Gastroesophageal sphincter (tissue), 4 donors: ENCODE measurements at regions not wholly inside any gene's neighbourhood (a gene's known extent, or its start where the extent isn't known, plus 50 kb on each side); places are given as distances from the start of the nearest gene placed in this dataset.

Experiments
- ATAC-seq: fragments of 150-250 bp; one replicate; pipeline ENCODE4 v1.9.1; 2016; ENCODE audit warnings: mild to moderate bottlenecking, moderate library complexity
- H3K27ac ChIP-seq, 4 donors: fragments of 200-600 bp; sonication (generic) in 3 of 4; 1 replicate in 3 of 4; 2 replicates in 1 of 4; pipeline ENCODE4 v1.5.1; 2016 to 2019
- H3K27me3 ChIP-seq: fragments of 200-600 bp; sonication (generic); one replicate; pipeline ENCODE4 v1.5.1; 2019
- H3K36me3 ChIP-seq, 2 donors: fragments of 200-600 bp; sonication (generic); one replicate each; pipeline ENCODE4 v1.5.1; 2019; ENCODE audit warnings: control low read depth in 1 of 2
- H3K4me1 ChIP-seq, 3 donors: fragments of 200-600 bp; sonication (generic); 1 replicate in 2 of 3; 2 replicates in 1 of 3; pipeline ENCODE4 v1.5.1; 2016 to 2019; ENCODE audit warnings: control low read depth in 2 of 3
- H3K4me3 ChIP-seq, 2 donors: fragments of 200-600 bp; sonication (generic); one replicate each; pipeline ENCODE4 v1.5.1; 2019; ENCODE audit warnings: mild to moderate bottlenecking in 1 of 2, moderate library complexity in 1 of 2
- H3K9me3 ChIP-seq, 3 donors: fragments of 200-600 bp; sonication (generic); one replicate each; pipeline ENCODE4 v1.5.1; 2017 to 2019; ENCODE audit warnings: control low read depth in 2 of 3
- EP300 ChIP-seq: sonication (generic); formaldehyde crosslinking; IDR thresholded peaks from one replicate; pipeline ENCODE4 v1.6.1; 2017; ENCODE audit warnings: antibody characterized with exemption, mild to moderate bottlenecking
- POLR2A ChIP-seq, 2 donors: fragments of 450-650 bp; IDR thresholded peaks; one replicate each; pipeline ENCODE4 v1.6.1; 2017; ENCODE audit warnings: antibody characterized with exemption in 2 of 2, mild to moderate bottlenecking in 2 of 2, moderate library complexity in 1 of 2
- POLR2AphosphoS5 ChIP-seq: sonication (generic); formaldehyde crosslinking; IDR thresholded peaks from one replicate; pipeline ENCODE4 v1.6.1; 2017; ENCODE audit warnings: antibody characterized with exemption
- WGBS, 2 donors: methylation state at CpG; one replicate each; pipeline ENCODE4 v1.1.5; 2018; ENCODE audit warnings: low coverage in 1 of 2; 5-methylcytosine and 5-hydroxymethylcytosine counted together
- TF ChIP-seq, protein P1 (sequence below), 4 experiments: fragments of 200-600 bp in 2 of 4; fragments of 450-650 bp in 2 of 4; sonication (generic) in 1 of 4; IDR thresholded peaks; one replicate each; pipeline ENCODE4 v1.5.1; 2017 to 2019; ENCODE audit warnings: antibody characterized with exemption in 4 of 4, mild to moderate bottlenecking in 2 of 4, moderate library complexity in 2 of 4

DNA sequence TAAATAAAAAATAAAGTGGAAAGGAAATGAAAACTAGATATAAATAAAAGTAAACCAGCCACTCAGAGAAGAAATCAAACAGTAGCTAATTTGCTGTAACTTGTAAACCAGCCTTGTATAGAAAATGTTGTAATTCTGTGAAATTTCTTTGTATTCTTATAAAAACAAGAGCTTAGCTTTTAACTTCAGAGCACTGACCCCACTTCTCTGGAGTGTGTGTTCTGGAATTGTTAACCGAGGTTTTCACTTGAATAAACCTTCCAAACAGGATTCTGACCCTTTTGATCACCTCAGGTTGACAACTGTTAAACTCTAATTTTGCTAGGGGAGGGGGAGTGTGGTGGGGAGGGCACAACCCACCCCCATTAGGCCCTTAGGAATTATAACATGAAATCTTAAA, 151.9 kb upstream of the TRIM24 start:
- Histone ChIP-seq H3K4me1 (no peaks in the 10 kb centered on the region), H3K9me3 (peaks cover 0 to 18% (median 0%) of the 10 kb centered on the region in 3 donors), H3K4me3 (no peak overlapping the region), H3K27me3 (no peaks in the 10 kb centered on the region), H3K27ac (no peak overlapping the region), H3K36me3 (no peaks in the 10 kb centered on the region)
- WGBS, 2 donors: 30 to 63% methylated on average over 1 of the region's 1 CpG
- no peak for ATAC-seq
- TF ChIP-seq POLR2AphosphoS5: no peak
- TF ChIP-seq, protein P1, sequence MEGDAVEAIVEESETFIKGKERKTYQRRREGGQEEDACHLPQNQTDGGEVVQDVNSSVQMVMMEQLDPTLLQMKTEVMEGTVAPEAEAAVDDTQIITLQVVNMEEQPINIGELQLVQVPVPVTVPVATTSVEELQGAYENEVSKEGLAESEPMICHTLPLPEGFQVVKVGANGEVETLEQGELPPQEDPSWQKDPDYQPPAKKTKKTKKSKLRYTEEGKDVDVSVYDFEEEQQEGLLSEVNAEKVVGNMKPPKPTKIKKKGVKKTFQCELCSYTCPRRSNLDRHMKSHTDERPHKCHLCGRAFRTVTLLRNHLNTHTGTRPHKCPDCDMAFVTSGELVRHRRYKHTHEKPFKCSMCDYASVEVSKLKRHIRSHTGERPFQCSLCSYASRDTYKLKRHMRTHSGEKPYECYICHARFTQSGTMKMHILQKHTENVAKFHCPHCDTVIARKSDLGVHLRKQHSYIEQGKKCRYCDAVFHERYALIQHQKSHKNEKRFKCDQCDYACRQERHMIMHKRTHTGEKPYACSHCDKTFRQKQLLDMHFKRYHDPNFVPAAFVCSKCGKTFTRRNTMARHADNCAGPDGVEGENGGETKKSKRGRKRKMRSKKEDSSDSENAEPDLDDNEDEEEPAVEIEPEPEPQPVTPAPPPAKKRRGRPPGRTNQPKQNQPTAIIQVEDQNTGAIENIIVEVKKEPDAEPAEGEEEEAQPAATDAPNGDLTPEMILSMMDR (IDR thresholded peaks at IDR 0.05): no peak
- no peak for TF ChIP-seq POLR2A (IDR thresholded peaks at IDR 0.05)
- TF ChIP-seq EP300: no peak

DNA sequence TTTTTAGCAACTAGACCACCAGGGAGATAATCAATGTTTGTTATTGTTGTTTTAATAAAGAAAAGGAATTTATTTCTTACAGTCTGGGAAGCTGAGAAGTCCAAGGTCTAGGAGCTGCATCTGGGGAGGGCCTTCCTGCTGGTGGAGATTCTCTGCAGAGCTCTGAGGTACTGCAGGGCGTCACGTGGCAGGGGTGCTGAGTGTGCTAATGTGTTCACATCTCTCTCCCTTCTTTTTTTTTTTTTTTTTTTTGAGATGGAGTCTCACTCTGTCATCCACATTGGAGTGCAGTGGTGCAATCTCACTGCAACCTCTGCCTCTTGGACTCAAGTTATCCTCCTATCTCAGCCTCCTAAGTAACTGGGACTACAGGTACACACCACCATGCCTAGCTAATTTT, 150.9 kb upstream of the TRIM24 start:
- Histone ChIP-seq H3K36me3 (no peaks in the 10 kb centered on the region), H3K27me3 (no peaks in the 10 kb centered on the region), H3K4me3 (no peak overlapping the region), H3K9me3 (peaks cover 0 to 7% (median 0%) of the 10 kb centered on the region in 3 donors), H3K27ac (no peak overlapping the region), H3K4me1 (no peaks in the 10 kb centered on the region)
- 35 to 60% methylated on average over 2 of the region's 2 CpGs for WGBS, 2 donors
- TF ChIP-seq, protein P1 (IDR thresholded peaks at IDR 0.05): no peak
- TF ChIP-seq EP300 (no peak), POLR2A (IDR thresholded peaks at IDR 0.05) (no peak), POLR2AphosphoS5 (no peak)
- ATAC-seq: no peak

DNA sequence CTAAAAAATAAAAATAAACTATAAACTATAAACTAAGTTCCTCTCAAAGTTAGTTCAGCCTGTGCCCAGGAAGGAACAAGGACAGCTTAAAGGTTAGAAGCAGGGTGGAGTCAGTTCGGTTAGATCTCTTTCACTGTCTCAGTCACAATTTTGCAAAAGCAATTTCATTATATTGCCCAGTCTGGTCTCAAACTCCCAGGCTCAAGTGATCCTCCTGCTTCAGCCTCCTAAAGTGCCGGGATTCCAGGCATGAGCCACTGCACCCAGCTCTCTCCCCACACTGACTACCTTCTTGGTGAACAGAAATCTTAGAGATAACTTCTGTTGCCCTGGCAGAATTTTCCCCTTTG, 146.3 kb upstream of the TRIM24 start:
- Histone ChIP-seq H3K4me3 (no peak overlapping the region), H3K9me3 (peaks cover 0 to 13% (median 0%) of the 10 kb centered on the region in 3 donors), H3K27ac (no peak overlapping the region), H3K27me3 (no peaks in the 10 kb centered on the region), H3K4me1 (no peaks in the 10 kb centered on the region), H3K36me3 (no peaks in the 10 kb centered on the region)
- TF ChIP-seq POLR2A (IDR thresholded peaks at IDR 0.05) (no peak), EP300 (no peak), POLR2AphosphoS5 (no peak)
- TF ChIP-seq, protein P1 (IDR thresholded peaks at IDR 0.05): no peak
- ATAC-seq: no peak
- WGBS, 2 donors: 55 to 75% methylated on average over 2 of the region's 2 CpGs

DNA sequence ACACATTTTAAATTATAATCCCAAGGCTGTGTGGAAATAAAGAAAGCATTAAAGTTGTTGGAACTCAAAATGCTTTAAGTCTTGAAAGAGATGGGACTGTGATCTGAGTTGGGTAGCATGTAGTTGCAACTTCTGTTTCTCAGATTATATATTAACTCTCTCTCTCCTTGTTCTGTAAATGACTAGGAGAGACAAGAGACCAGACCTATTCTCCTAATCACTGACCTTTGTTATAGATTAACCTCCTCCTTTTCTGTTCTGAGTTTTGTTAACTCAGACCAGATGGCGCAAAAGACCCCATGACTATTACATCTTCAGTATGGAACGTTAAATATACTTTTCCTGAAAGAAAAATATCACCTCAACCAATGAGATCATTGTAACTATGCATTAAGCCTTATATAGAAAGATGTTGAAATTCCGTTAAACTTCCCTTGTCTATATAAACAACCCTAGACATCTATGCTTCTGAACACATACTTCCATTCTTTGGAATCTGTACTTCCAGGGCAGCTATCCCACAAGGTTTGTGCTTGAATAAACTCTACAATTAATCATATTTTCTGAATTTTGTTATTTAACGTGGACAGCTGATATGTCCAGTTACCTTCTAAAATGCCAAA, 143.5 kb upstream of the TRIM24 start:
- Histone ChIP-seq H3K4me3 (no peak overlapping the region), H3K36me3 (no peaks in the 10 kb centered on the region), H3K4me1 (no peaks in the 10 kb centered on the region), H3K27ac (no peak overlapping the region), H3K9me3 (peaks cover 0 to 21% (median 0%) of the 10 kb centered on the region in 3 donors), H3K27me3 (no peaks in the 10 kb centered on the region)
- no peak for TF ChIP-seq POLR2A (IDR thresholded peaks at IDR 0.05)
- no peak for TF ChIP-seq POLR2AphosphoS5
- no peak for TF ChIP-seq EP300
- TF ChIP-seq, protein P1 (IDR thresholded peaks at IDR 0.05): no peak
- no peak for ATAC-seq
- WGBS, 2 donors: 48 to 50% methylated on average over 4 of the region's 4 CpGs

DNA sequence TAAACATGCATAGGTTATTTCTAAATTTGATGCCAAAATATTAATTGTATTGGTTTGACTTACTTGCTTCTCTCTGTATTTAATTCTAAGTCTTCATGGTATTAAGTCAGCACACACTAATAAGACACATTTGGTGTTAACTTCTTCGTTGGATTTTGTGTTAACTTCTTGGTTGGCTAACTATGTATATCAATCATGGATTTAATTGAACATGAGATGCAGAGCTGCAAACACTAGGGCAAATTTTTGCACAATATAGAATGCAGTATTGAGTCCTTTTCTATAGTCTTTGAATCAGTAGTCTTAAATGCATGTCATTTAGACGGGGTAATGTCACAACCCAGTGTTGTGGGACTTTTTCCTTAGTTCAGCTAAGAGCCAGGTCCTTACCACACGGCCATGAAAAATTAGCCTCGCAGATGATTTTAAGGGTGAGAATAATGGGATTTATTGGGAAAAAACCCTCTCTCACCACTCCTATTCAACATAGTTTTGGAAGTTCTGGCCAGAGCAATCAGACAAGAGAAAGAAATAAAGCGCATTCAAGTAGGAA, 142.9 kb upstream of the TRIM24 start:
- Histone ChIP-seq H3K27me3 (no peaks in the 10 kb centered on the region), H3K36me3 (no peaks in the 10 kb centered on the region), H3K27ac (no peak overlapping the region), H3K9me3 (peaks cover 0 to 21% (median 0%) of the 10 kb centered on the region in 3 donors), H3K4me3 (no peak overlapping the region), H3K4me1 (no peaks in the 10 kb centered on the region)
- no peak for ATAC-seq
- TF ChIP-seq, protein P1 (IDR thresholded peaks at IDR 0.05): no peak
- WGBS, 2 donors: 68 to 86% methylated on average over 3 to 5 of the region's 5 CpGs
